ENCODE measurements at regions not wholly inside any gene's neighbourhood (a gene's known extent, or its start where the extent isn't known, plus 50 kb on each side); places are given as distances from the start of the nearest gene placed in this dataset.

DNA sequence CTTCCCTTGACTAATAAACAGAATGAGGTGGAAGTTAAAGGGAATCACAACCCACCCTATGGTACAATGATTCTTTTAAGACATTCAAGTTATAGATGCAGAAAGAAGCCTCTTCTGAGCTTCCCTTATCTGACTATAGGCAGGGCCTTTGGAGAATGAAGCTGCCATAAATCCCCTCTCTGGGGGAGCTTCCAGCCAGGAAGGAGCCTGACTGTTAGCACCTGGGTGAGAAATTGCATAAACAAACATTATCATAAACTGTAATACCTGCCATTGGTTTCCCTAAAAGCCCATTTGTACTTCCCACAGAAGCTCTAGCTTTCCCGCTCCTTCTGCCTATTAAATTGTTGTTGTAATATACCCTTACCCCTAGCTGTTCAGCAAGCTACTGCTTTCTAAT lies 81.3 kb upstream of the RESF1 start:
- BruUV-seq (replicated peaks) = no TSS peak
- H3K27ac Mint-ChIP-seq (ENCODE audit: unreplicated experiment) = no peak overlapping the region
- no peak overlapping the region for H3K4me3 ChIP-seq (ENCODE audit: low read depth, low read length)
- no peaks in the 10 kb centered on the region for H3K36me3 ChIP-seq (ENCODE audit: control insufficient read depth, insufficient read depth, low read length)
- H3K36me3 Mint-ChIP-seq (ENCODE audit: insufficient read depth, unreplicated experiment) = no peaks in the 10 kb centered on the region
- peaks cover 12% of the 10 kb centered on the region for H3K4me1 ChIP-seq
- H3K27me3 Mint-ChIP-seq (ENCODE audit: insufficient read depth, unreplicated experiment) = no peaks in the 10 kb centered on the region
- peaks cover 5% of the 10 kb centered on the region for H3K4me1 Mint-ChIP-seq (ENCODE audit: low read depth, unreplicated experiment)
- H3K9me3 Mint-ChIP-seq (ENCODE audit: unreplicated experiment) = peaks cover 36% of the 10 kb centered on the region
- TF ChIP-seq, protein P1, sequence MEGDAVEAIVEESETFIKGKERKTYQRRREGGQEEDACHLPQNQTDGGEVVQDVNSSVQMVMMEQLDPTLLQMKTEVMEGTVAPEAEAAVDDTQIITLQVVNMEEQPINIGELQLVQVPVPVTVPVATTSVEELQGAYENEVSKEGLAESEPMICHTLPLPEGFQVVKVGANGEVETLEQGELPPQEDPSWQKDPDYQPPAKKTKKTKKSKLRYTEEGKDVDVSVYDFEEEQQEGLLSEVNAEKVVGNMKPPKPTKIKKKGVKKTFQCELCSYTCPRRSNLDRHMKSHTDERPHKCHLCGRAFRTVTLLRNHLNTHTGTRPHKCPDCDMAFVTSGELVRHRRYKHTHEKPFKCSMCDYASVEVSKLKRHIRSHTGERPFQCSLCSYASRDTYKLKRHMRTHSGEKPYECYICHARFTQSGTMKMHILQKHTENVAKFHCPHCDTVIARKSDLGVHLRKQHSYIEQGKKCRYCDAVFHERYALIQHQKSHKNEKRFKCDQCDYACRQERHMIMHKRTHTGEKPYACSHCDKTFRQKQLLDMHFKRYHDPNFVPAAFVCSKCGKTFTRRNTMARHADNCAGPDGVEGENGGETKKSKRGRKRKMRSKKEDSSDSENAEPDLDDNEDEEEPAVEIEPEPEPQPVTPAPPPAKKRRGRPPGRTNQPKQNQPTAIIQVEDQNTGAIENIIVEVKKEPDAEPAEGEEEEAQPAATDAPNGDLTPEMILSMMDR (IDR thresholded peaks at IDR 0.05; ENCODE audit: insufficient read depth in 1 of 2, low read depth in 1 of 2, low read length in 1 of 2, severe bottlenecking in 1 of 2, unreplicated experiment in 1 of 2) = no peak
- ChIA-PET CTCF (interaction anchor here (0.6 kb wide), 1 partner anchor 475 kb away, joined by 3 read pairs; no protein-coding TSS in a partner anchor), POLR2A (no interaction called here)
- H3K27me3 ChIP-seq (replicated peaks; ENCODE audit: control insufficient read depth, insufficient read depth, low read length) = no peaks in the 10 kb centered on the region
- no peak overlapping the region for H3K4me3 Mint-ChIP-seq (ENCODE audit: unreplicated experiment)
- peaks cover 48% of the 10 kb centered on the region for H3K9me3 ChIP-seq
- no peak for DNase-seq
- intact Hi-C loops (cut with micrococcal nuclease; ENCODE audit: unreplicated experiment) = no loop called here

DNA sequence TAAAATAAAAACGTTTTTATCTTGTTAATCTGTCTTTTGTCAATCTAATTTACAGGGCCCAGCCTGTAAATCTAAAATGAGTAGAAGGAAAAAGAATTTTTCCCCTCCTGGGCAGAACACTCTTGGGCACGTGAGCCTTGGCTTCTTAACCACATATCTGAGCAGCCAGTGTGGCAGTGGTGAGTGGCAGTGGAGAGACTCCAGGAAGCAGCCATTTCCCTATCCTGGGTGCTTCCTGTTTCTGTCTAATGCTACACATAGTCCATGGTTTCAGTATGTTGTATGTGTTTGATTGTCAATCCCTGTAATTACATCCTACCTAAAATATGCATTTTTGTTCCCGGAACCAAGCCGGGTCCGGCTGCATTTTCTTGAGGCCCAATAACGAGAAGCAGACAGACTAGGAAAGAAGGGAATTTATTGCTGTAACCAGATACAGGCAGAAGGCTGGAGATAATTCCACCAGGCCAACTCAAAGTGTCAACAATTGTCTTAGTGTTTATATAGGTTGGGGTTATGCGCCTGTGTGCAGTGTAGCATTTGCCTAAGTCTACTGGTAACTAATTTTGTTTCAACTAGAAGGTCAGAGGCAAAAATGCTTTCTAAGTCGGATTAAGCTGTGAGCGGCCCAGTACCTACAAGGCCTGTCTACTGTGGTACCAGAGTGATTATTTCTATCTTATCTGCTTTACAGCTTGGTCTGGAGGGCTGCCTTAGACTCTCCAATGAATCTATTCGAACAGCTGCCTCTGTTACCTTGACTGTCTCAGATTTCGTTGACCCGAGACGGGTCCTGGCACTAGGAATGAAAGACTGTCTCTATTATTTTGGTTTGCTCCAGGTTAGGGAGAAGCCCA lies 82.4 kb upstream of the RESF1 start:
- H3K4me3 Mint-ChIP-seq (ENCODE audit: unreplicated experiment) = no peak overlapping the region
- Histone ChIP-seq H3K27me3 (replicated peaks; ENCODE audit: control insufficient read depth, insufficient read depth, low read length) (no peaks in the 10 kb centered on the region), H3K4me1 (peaks cover 12% of the 10 kb centered on the region), H3K9me3 (peaks cover 39% of the 10 kb centered on the region), H3K36me3 (ENCODE audit: control insufficient read depth, insufficient read depth, low read length) (no peaks in the 10 kb centered on the region), H3K4me3 (ENCODE audit: low read depth, low read length) (no peak overlapping the region)
- ChIA-PET POLR2A (no interaction called here), CTCF (interaction anchor here (0.6 kb wide), 1 partner anchor 474 kb away, joined by 3 read pairs; no protein-coding TSS in a partner anchor)
- BruUV-seq (replicated peaks) = no TSS peak
- no peaks in the 10 kb centered on the region for H3K36me3 Mint-ChIP-seq (ENCODE audit: insufficient read depth, unreplicated experiment)
- H3K27ac Mint-ChIP-seq (ENCODE audit: unreplicated experiment) = no peak overlapping the region
- H3K4me1 Mint-ChIP-seq (ENCODE audit: low read depth, unreplicated experiment) = peaks cover 5% of the 10 kb centered on the region
- H3K9me3 Mint-ChIP-seq (ENCODE audit: unreplicated experiment) = peaks cover 45% of the 10 kb centered on the region
- TF ChIP-seq, protein P1 (IDR thresholded peaks at IDR 0.05; ENCODE audit: insufficient read depth in 1 of 2, low read depth in 1 of 2, low read length in 1 of 2, severe bottlenecking in 1 of 2, unreplicated experiment in 1 of 2) = no peak
- no peaks in the 10 kb centered on the region for H3K27me3 Mint-ChIP-seq (ENCODE audit: insufficient read depth, unreplicated experiment)
- intact Hi-C loops (cut with micrococcal nuclease; ENCODE audit: unreplicated experiment) = no loop called here
- no peak for DNase-seq

DNA sequence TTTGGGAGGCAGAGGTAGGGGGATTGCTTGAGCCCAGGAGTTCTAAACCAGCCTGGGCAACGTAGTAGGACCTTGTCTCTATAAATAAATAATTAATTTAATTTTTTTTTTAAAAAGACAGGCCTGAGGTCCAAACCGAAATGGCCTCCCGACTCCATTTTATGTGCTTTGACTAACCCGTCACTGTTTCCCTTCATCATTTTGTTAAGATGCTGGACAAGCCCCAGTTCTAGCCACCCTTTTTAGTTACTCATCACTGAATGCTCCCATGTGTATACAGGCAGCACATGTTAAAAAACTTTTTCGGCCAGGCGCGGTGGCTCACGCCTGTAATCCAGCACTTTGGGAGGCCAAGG lies 83.6 kb upstream of the RESF1 start:
- ChIA-PET CTCF (no interaction called here), POLR2A (no interaction called here)
- H3K9me3 Mint-ChIP-seq (ENCODE audit: unreplicated experiment) = peaks cover 45% of the 10 kb centered on the region
- no peak overlapping the region for H3K27ac Mint-ChIP-seq (ENCODE audit: unreplicated experiment)
- TF ChIP-seq, protein P1 (IDR thresholded peaks at IDR 0.05; ENCODE audit: insufficient read depth in 1 of 2, low read depth in 1 of 2, low read length in 1 of 2, severe bottlenecking in 1 of 2, unreplicated experiment in 1 of 2) = no peak
- Histone ChIP-seq H3K4me1 (peaks cover 10% of the 10 kb centered on the region), H3K4me3 (ENCODE audit: low read depth, low read length) (no peak overlapping the region), H3K27me3 (replicated peaks; ENCODE audit: control insufficient read depth, insufficient read depth, low read length) (no peaks in the 10 kb centered on the region), H3K36me3 (ENCODE audit: control insufficient read depth, insufficient read depth, low read length) (no peaks in the 10 kb centered on the region), H3K9me3 (peaks cover 32% of the 10 kb centered on the region)
- H3K4me1 Mint-ChIP-seq (ENCODE audit: low read depth, unreplicated experiment) = peaks cover 5% of the 10 kb centered on the region
- no peak for DNase-seq
- no TSS peak for BruUV-seq (replicated peaks)
- H3K36me3 Mint-ChIP-seq (ENCODE audit: insufficient read depth, unreplicated experiment) = no peaks in the 10 kb centered on the region
- intact Hi-C loops (cut with micrococcal nuclease; ENCODE audit: unreplicated experiment) = no loop called here
- no peak overlapping the region for H3K4me3 Mint-ChIP-seq (ENCODE audit: unreplicated experiment)
- no peaks in the 10 kb centered on the region for H3K27me3 Mint-ChIP-seq (ENCODE audit: insufficient read depth, unreplicated experiment)
